Effector memory CD4-positive, alpha-beta T cell (primary cell): ENCODE measurements at regions not wholly inside any gene's neighbourhood (a gene's known extent, or its start where the extent isn't known, plus 50 kb on each side); places are given as distances from the start of the nearest gene placed in this dataset.

Experiments
- DNase-seq, 3 donors: peaks; one replicate each; pipeline ENCODE4 v3.0.0-alpha.2; 2020
- H3K27ac ChIP-seq: 2 replicates; pipeline ENCODE4 v1.7.0; 2013; ENCODE audit warnings: mild to moderate bottlenecking, low read length, moderate library complexity; ENCODE audit not compliant: insufficient read depth, poor library complexity, severe bottlenecking
- H3K27me3 ChIP-seq: replicated peaks from 2 replicates; pipeline ENCODE4 v1.7.0; 2013; ENCODE audit warnings: mild to moderate bottlenecking, low read length; ENCODE audit not compliant: insufficient read depth, control insufficient read depth, poor library complexity, severe bottlenecking
- H3K36me3 ChIP-seq: 2 replicates; pipeline ENCODE4 v1.7.0; 2013; ENCODE audit warnings: mild to moderate bottlenecking, low read length, moderate library complexity; ENCODE audit not compliant: control insufficient read depth, insufficient read depth
- H3K4me1 ChIP-seq: 2 replicates; pipeline ENCODE4 v1.7.0; 2013; ENCODE audit warnings: low read length, mild to moderate bottlenecking; ENCODE audit not compliant: control insufficient read depth, insufficient read depth, poor library complexity, severe bottlenecking
- H3K4me3 ChIP-seq: 2 replicates; pipeline ENCODE4 v1.7.0; 2013; ENCODE audit warnings: low read length, low read depth, mild to moderate bottlenecking; ENCODE audit not compliant: insufficient read depth, poor library complexity, severe bottlenecking
- H3K9me3 ChIP-seq: 2 replicates; pipeline ENCODE4 v1.7.0; 2013; ENCODE audit warnings: mild to moderate bottlenecking, low read length, moderate library complexity; ENCODE audit not compliant: control insufficient read depth

- DNase-seq = no peak
- H3K9me3 ChIP-seq = no peaks in the 10 kb centered on the region
- H3K36me3 ChIP-seq = no peaks in the 10 kb centered on the region
- H3K27me3 ChIP-seq = no peaks in the 10 kb centered on the region
- H3K27ac ChIP-seq = no peak overlapping the region
- H3K4me1 ChIP-seq = no peaks in the 10 kb centered on the region
- no peak overlapping the region for H3K4me3 ChIP-seq
Measured at GRCh38 chr5:51095486-51095885, 287.8 kb upstream of the ISL1 start.

DNA sequence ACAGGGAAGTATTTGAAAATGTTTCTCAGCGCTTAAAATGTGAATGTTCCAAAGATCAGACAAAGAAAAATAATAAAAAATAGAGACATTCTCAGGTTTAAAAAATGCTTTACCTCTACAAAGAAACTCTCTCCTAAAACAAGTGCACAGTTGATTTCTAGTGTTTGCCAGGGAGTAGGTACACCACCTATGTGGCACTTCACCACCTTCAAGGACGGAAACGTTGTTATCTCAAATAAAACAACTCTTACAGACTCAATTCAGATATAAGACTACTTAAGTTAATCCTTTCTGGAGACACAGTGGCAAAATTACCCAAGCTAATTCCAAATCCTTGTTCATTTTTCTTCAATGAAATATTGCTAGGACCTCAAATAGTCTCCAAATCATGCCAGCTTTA, 286.4 kb upstream of the ISL1 start:
- Histone ChIP-seq H3K4me3 (no peak overlapping the region), H3K36me3 (no peaks in the 10 kb centered on the region)

GRCh38 chr5:51099173-51099853, 283.9 kb upstream of the ISL1 start:
- no peak overlapping the region for H3K27ac ChIP-seq
- DNase-seq = no peak
- H3K4me3 ChIP-seq = no peak overlapping the region
- H3K4me1 ChIP-seq = no peaks in the 10 kb centered on the region
- no peaks in the 10 kb centered on the region for H3K36me3 ChIP-seq
- no peaks in the 10 kb centered on the region for H3K27me3 ChIP-seq
- no peaks in the 10 kb centered on the region for H3K9me3 ChIP-seq

More for the DNA sequence above, 286.4 kb upstream of the ISL1 start:
- Histone ChIP-seq H3K4me1 (no peaks in the 10 kb centered on the region), H3K27ac (no peak overlapping the region), H3K9me3 (no peaks in the 10 kb centered on the region), H3K27me3 (no peaks in the 10 kb centered on the region)
- no peak for DNase-seq

- no peak for DNase-seq
- Histone ChIP-seq H3K4me1 (no peaks in the 10 kb centered on the region), H3K36me3 (no peaks in the 10 kb centered on the region), H3K27ac (no peak overlapping the region), H3K9me3 (no peaks in the 10 kb centered on the region), H3K27me3 (no peaks in the 10 kb centered on the region), H3K4me3 (no peak overlapping the region)
Measured at GRCh38 chr5:51104556-51104955, 278.7 kb upstream of the ISL1 start.

DNA sequence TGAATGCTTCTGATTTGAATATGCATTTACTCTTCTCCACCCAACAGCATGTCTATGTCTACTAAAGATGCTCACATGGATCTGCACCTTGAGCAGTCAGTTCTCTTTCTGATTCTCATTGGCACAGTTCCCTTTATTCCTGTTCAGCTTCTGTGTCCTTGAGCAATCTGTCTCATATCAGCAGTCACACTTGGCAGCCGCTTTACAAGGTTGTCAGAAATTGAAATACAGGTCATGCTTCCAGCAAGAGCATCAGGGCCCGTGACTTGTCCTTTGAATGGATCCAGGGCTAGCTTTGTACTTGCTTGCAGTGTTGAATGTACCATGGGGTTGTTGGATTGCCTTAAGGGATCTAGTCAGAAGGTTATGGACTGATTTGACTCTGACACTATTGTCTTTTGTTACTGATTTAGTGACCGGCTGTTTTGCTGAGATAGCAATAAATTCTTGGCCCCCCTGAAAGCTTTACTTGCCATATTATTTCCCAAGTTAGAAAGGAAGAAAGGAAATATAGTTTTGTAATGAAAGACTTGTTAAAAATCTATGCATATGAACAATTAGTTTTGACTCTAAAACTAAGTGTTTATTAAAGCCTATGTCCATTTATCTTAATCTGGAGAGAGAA, 273.4 kb upstream of the ISL1 start:
- no peaks in the 10 kb centered on the region for H3K9me3 ChIP-seq
- H3K4me1 ChIP-seq = no peaks in the 10 kb centered on the region
- H3K27me3 ChIP-seq = no peaks in the 10 kb centered on the region
- no peaks in the 10 kb centered on the region for H3K36me3 ChIP-seq
- no peak overlapping the region for H3K27ac ChIP-seq
- no peak for DNase-seq
- no peak overlapping the region for H3K4me3 ChIP-seq

GRCh38 chr5:51131266-51131665, 252.0 kb upstream of the ISL1 start:
- Histone ChIP-seq H3K4me1 (no peaks in the 10 kb centered on the region), H3K4me3 (no peak overlapping the region), H3K27me3 (no peaks in the 10 kb centered on the region), H3K36me3 (no peaks in the 10 kb centered on the region), H3K27ac (no peak overlapping the region), H3K9me3 (no peaks in the 10 kb centered on the region)
- no peak for DNase-seq

DNA sequence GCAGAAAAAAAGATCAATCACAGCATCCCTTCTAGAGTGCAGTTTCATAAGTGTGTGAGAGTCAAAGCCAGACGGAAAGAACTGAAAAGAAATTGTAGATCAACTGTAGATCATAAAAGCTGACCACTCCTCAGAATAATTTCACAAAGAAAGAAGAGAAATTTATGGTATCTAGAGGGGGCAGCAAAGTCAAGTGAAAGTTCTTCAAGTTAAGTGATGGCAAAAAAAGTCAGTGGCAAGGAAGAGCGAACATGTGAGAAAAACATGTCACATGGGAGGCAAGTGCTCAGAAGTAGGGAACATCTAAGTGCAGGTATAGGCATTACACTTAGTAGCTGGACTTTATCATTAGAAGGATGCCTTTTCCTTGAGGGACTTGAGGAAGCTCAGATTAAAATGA, 245.1 kb upstream of the ISL1 start:
- Histone ChIP-seq H3K27ac (no peak overlapping the region), H3K9me3 (no peaks in the 10 kb centered on the region), H3K4me1 (no peaks in the 10 kb centered on the region), H3K36me3 (no peaks in the 10 kb centered on the region), H3K4me3 (no peak overlapping the region), H3K27me3 (no peaks in the 10 kb centered on the region)
- DNase-seq = no peak

DNA sequence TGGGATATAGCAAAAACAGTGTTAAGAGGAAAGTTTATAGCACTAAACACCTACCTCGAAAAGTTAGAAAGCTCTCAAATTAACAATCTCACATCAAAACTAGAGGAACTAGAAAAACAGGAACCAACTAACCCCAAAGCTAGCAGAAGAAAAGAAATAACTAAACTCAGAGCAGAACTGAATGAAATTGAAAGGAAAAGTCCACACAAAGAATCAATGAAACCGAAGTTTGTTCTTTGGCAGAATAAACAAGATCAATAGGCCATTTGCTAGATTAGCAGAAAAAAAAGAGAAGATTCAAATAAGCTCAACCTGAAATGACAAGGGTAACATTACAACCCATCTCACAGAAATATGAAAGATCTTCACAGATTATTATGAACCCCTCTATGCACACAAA, 234.8 kb upstream of the ISL1 start:
- no peak for DNase-seq
- Histone ChIP-seq H3K4me1 (no peaks in the 10 kb centered on the region), H3K9me3 (no peaks in the 10 kb centered on the region), H3K27me3 (no peaks in the 10 kb centered on the region), H3K4me3 (no peak overlapping the region), H3K36me3 (no peaks in the 10 kb centered on the region), H3K27ac (no peak overlapping the region)

DNA sequence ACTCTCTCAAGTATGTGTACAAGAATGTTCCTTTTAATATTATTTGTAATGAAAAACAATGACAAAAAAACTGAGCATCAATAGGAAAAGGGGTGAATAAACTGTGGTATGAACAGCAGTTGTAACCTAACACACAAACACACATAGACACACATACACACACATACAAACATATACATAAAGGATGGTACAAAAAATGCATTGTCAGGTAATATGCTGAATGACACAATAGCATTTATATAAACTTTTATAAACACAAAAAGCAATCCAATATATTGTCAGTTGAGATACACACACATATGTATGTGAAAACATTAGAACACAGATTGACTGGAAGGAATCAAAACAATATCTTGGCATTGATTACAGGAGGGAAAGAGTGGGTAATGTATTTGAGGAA, 227.0 kb upstream of the ISL1 start:
- Histone ChIP-seq H3K27me3 (no peaks in the 10 kb centered on the region), H3K27ac (no peak overlapping the region), H3K36me3 (no peaks in the 10 kb centered on the region), H3K9me3 (no peaks in the 10 kb centered on the region), H3K4me1 (no peaks in the 10 kb centered on the region), H3K4me3 (no peak overlapping the region)
- no peak for DNase-seq

DNA sequence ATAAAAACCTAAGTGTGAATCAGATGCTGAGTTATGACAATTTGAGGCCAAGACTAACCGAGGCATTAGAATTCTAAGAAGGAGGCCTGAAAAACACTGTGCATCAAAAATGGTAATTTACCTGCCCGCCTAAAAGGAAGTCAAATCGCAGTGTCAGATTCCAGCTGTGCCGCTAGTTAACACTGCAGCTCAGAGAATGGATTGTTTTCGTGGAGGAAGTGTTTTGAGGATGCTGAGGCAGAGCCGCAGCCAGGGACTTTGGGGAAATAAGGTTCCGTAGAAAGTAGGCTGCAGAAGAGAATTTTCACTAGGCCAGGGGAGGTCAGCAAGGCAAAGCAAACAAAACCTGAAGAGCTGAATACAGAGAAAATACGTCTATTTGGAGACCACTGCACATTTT, 226.4 kb upstream of the ISL1 start:
- no peak overlapping the region for H3K4me3 ChIP-seq
- H3K36me3 ChIP-seq = no peaks in the 10 kb centered on the region
- no peaks in the 10 kb centered on the region for H3K9me3 ChIP-seq
- no peak overlapping the region for H3K27ac ChIP-seq
- no peaks in the 10 kb centered on the region for H3K27me3 ChIP-seq
- no peak for DNase-seq
- H3K4me1 ChIP-seq = no peaks in the 10 kb centered on the region
